ENCODE measurements at regions not wholly inside any gene's neighbourhood (a gene's known extent, or its start where the extent isn't known, plus 50 kb on each side); places are given as distances from the start of the nearest gene placed in this dataset.

DNA sequence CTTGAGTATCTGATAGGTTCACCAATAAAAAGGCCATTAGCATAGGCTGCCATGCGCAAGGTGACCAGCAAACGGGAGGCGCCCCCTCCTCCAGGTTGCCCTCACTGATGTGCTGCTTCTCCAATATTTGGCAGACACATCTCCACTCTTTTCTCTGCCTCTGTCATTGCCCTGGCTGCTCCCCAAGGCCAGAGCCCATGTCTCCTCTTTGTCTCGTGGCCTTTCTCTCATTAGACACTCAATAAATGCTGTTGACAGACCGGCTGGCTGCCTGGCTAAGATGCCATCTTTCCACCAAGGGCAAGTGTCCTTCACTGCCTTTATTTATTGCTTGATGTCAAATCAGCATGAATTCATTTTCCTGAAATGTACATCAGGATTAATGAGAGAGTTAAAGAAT is 404.0 kb upstream of the KIF2A start:
- no peaks in the 10 kb centered on the region for H3K79me2 ChIP-seq (ENCODE audit: control insufficient read depth, low read length)
- no peaks in the 10 kb centered on the region for H3K36me3 ChIP-seq (ENCODE audit: control insufficient read depth, low read length)
- H4K20me1 ChIP-seq (ENCODE audit: control insufficient read depth, insufficient read depth, low read depth, low read length) = no peaks in the 10 kb centered on the region
- peaks cover 4% of the 10 kb centered on the region; the same call in 1 of the 2 replicates for H3K4me1 ChIP-seq (ENCODE audit: control insufficient read depth, low read length)
- no peak overlapping the region for H3K27ac ChIP-seq (ENCODE audit: low read depth, low read length)
- no peaks in the 10 kb centered on the region for H3F3A ChIP-seq (ENCODE audit: control insufficient read depth, insufficient read depth)
- H3K9me2 ChIP-seq (replicated peaks; ENCODE audit: control insufficient read depth, low read length) = no peaks in the 10 kb centered on the region
- no peak for TF ChIP-seq EZH2phosphoT487 (IDR thresholded peaks at IDR 0.05; ENCODE audit: borderline replicate concordance, low read length)
- TF ChIP-seq, protein P1, sequence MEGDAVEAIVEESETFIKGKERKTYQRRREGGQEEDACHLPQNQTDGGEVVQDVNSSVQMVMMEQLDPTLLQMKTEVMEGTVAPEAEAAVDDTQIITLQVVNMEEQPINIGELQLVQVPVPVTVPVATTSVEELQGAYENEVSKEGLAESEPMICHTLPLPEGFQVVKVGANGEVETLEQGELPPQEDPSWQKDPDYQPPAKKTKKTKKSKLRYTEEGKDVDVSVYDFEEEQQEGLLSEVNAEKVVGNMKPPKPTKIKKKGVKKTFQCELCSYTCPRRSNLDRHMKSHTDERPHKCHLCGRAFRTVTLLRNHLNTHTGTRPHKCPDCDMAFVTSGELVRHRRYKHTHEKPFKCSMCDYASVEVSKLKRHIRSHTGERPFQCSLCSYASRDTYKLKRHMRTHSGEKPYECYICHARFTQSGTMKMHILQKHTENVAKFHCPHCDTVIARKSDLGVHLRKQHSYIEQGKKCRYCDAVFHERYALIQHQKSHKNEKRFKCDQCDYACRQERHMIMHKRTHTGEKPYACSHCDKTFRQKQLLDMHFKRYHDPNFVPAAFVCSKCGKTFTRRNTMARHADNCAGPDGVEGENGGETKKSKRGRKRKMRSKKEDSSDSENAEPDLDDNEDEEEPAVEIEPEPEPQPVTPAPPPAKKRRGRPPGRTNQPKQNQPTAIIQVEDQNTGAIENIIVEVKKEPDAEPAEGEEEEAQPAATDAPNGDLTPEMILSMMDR (IDR thresholded peaks at IDR 0.05; ENCODE audit: low read depth, low read length, poor library complexity, severe bottlenecking) = no peak
- H3K4me2 ChIP-seq (ENCODE audit: low read length) = no peak overlapping the region
- no peak overlapping the region for H3K4me3 ChIP-seq (ENCODE audit: low read length)
- no peaks in the 10 kb centered on the region for H3K27me3 ChIP-seq (ENCODE audit: control insufficient read depth, low read length)
- H3K9me3 ChIP-seq (ENCODE audit: control insufficient read depth, insufficient read depth, low read length) = no peaks in the 10 kb centered on the region

DNA sequence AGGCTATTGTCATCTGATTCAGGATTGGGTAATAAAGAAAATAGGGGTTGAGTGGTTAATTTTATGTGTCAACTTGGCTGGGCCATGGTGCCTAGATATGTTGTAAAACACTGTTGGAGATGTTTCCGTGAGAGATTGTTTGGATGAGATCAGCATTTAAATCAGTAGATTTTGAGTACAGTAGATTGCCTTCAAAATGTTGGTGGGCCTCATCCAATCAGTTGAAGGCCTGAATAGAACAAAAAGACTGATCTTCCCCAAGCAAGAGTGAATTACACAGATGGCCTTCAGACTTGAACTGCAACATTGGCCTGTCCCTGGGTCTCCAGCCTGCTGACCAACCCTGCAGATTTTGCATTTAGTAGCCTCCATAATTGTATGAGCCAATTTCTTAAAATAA is 401.3 kb upstream of the KIF2A start:
- no peaks in the 10 kb centered on the region for H3K9me3 ChIP-seq (ENCODE audit: control insufficient read depth, insufficient read depth, low read length)
- no peak overlapping the region for H3K4me2 ChIP-seq (ENCODE audit: low read length)
- no peak overlapping the region for H3K27ac ChIP-seq (ENCODE audit: low read depth, low read length)
- H3K9me2 ChIP-seq (replicated peaks; ENCODE audit: control insufficient read depth, low read length) = no peaks in the 10 kb centered on the region
- no peaks in the 10 kb centered on the region for H3K36me3 ChIP-seq (ENCODE audit: control insufficient read depth, low read length)
- no peaks in the 10 kb centered on the region for H3F3A ChIP-seq (ENCODE audit: control insufficient read depth, insufficient read depth)
- no peaks in the 10 kb centered on the region for H3K27me3 ChIP-seq (ENCODE audit: control insufficient read depth, low read length)
- no peak overlapping the region for H3K4me3 ChIP-seq (ENCODE audit: low read length)
- H3K4me1 ChIP-seq (ENCODE audit: control insufficient read depth, low read length) = peaks cover 4% of the 10 kb centered on the region; the same call in 1 of the 2 replicates
- TF ChIP-seq, protein P1 (IDR thresholded peaks at IDR 0.05; ENCODE audit: low read depth, low read length, poor library complexity, severe bottlenecking) = no peak
- TF ChIP-seq EZH2phosphoT487 (IDR thresholded peaks at IDR 0.05; ENCODE audit: borderline replicate concordance, low read length) = no peak
- H4K20me1 ChIP-seq (ENCODE audit: control insufficient read depth, insufficient read depth, low read depth, low read length) = no peaks in the 10 kb centered on the region
- H3K79me2 ChIP-seq (ENCODE audit: control insufficient read depth, low read length) = no peaks in the 10 kb centered on the region

DNA sequence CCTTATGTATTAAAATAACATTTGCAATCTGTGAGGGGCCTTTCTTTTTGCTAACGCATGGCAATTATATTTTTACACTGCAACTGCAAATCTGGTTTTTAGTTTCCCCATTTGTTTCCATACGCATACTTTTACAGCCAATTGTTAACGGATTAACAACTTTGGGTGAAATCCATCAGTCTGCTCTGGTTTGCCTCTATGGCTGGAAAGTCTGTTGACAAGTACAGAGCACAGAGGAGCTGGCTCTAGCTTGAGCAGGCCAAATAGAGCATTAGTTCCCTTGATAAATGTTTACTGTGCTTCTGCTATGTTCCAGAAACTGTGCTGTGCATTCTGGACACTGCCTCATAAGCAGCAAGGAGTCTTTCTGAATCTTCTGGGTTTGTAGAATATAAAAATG is 400.4 kb upstream of the KIF2A start:
- Histone ChIP-seq H3K27ac (ENCODE audit: low read depth, low read length) (no peak overlapping the region), H3K4me1 (ENCODE audit: control insufficient read depth, low read length) (peaks cover 4% of the 10 kb centered on the region; the same call in 1 of the 2 replicates), H3F3A (ENCODE audit: control insufficient read depth, insufficient read depth) (no peaks in the 10 kb centered on the region), H4K20me1 (ENCODE audit: control insufficient read depth, insufficient read depth, low read depth, low read length) (no peaks in the 10 kb centered on the region), H3K9me3 (ENCODE audit: control insufficient read depth, insufficient read depth, low read length) (no peaks in the 10 kb centered on the region), H3K9me2 (replicated peaks; ENCODE audit: control insufficient read depth, low read length) (no peaks in the 10 kb centered on the region), H3K79me2 (ENCODE audit: control insufficient read depth, low read length) (no peaks in the 10 kb centered on the region), H3K36me3 (ENCODE audit: control insufficient read depth, low read length) (no peaks in the 10 kb centered on the region), H3K4me3 (ENCODE audit: low read length) (no peak overlapping the region), H3K4me2 (ENCODE audit: low read length) (no peak overlapping the region), H3K27me3 (ENCODE audit: control insufficient read depth, low read length) (no peaks in the 10 kb centered on the region)
- TF ChIP-seq EZH2phosphoT487 (IDR thresholded peaks at IDR 0.05; ENCODE audit: borderline replicate concordance, low read length) = no peak
- TF ChIP-seq, protein P1 (IDR thresholded peaks at IDR 0.05; ENCODE audit: low read depth, low read length, poor library complexity, severe bottlenecking) = no peak

Data from DOHH2 (cell line).